G401 (cell line): ENCODE measurements at regions not wholly inside any gene's neighbourhood (a gene's known extent, or its start where the extent isn't known, plus 50 kb on each side); places are given as distances from the start of the nearest gene placed in this dataset.
A peak's percentile ranks its signal among the peaks of the same experiment; 100 is the strongest.
"Not testable (repeated sequence)": the region's sequence is repeated elsewhere in the genome, so short reads cannot be mapped to it uniquely, and the experiment has no call there.

Source experiments
- DNase-seq: peaks from one replicate; pipeline ENCODE4 v3.0.0-alpha.2; 2015; ENCODE audit warnings: low spot score
- in situ Hi-C: cut with HindIII; loops from 2 replicates; pipeline ENCODE4 v1.10.0; 2016; ENCODE audit warnings: low sequenced_read_pairs, mixed read lengths

DNA sequence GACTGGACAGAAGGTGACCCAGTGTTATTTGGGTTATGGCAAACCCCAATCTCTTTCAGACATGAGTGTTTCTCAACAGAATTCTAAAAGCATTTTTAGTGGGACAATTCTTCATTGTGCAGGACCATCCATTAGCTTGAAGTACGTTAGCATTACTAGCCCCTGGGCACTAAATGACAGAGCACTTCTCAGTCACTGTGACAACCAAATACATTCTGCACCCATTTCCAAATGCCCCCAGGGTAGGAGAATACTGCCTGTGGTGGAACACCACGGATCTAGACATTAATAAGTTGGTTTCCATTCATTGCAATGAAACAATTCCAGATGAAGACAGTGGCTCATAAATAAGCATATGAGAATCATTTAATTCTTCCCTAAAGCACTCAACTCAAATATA, 102.4 kb upstream of the FRMD4A start:
- DNase-seq: no peak
- in situ Hi-C loops: no loop called here

DNA sequence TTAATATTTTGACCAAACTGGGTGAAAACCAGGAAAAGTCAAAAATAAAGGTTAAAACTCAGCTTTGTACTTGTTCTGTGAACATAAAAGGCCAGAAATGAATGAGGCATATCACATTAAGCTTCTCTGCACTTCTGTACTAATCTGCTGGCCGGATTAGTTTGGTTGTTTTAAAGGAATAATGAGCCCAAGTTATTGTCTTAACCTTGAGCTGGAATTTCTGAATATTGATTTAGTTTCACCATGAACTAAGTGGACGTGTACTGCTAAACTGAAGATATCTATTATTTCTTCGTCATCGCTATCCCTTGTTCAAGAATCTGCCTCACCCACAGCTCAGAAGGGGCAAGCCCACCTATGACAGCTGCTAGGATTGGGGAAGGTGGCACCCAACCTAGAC, 101.1 kb upstream of the FRMD4A start:
- in situ Hi-C loops: no loop called here
- no peak for DNase-seq

DNA sequence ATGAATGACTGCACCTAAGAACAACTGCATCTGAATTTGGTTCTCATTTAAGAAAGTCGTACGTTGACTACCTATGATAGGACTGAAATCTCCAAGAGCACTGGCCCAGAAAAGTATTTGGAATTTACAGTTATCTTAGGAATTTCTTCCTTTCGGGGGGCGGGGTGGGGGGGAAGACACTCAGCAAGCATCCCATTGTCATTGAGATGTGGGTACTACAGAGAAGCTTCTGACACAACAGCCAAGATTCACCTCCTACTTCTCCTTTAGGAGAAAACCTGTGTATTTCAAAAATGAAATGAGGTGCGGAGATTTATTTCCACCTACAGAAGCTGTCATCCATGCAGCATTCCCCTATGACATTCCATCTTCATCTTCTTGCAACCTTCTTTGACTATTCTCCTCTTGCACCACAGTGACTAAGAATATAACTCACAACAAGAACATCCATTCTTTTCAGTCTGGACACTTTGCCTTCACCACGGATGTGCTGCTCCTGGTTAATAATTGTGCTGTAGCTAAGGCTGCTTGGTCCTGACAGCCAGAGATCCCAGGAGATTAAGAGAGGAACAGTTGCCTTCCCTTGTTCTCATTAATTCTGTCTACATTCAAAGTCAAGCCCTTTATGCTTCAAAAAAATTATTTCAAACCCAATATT, 98.4 kb upstream of the FRMD4A start:
- in situ Hi-C loops: no loop called here

DNA sequence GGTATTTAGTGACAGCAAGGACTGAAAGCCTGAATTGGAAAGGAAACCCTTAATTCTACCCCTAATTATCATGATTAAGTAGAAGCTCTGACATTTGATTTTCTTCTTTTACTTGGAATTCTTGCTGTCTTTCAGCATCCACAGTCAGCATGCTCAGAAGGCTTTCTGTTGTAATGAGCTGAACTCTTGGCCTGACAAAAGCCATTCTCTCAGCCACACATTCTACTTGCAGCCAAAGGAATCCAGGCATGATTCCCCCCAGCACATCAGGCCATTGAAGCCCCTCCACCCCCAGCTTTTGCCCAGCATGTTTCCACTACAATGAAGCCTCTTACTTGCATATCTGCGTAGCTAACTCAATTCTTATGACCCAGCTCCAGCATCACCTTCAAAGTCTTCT, 94.3 kb upstream of the FRMD4A start:
- in situ Hi-C loops: no loop called here
- peak; percentile 72 for DNase-seq

More for the DNA sequence above, 98.4 kb upstream of the FRMD4A start:
- DNase-seq: no peak

DNA sequence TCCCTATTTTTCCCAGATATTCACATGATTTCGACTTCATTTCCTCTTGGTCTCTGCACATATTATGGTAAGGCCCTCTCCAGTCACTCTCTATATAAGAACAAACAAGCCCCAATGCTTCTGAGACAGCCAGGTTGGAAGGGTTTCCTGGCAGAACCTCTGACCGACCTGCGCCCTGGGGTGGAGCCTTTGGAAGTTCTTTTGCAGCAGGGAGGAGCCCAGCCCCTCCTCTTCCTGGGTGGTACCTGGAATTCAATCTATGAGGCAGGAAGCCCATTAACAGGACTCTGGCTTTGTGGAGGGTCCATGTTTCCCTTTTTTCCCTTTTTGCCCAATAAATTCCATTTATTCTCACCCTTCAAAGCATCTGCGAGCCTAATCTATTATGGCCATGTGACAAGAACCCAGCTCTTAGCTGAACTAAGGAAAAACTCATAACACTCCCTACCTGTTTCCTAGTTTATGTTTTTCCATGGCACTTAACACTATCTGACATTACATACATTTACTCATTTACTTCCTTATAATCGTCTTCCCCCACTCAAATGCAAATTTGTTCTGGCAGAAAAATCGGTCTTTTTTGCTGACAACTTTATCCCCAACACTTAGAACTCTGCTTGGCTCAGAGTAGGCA, 92.5 kb upstream of the FRMD4A start:
- peak; percentile 71 for DNase-seq
- in situ Hi-C loops: no loop called here

DNA sequence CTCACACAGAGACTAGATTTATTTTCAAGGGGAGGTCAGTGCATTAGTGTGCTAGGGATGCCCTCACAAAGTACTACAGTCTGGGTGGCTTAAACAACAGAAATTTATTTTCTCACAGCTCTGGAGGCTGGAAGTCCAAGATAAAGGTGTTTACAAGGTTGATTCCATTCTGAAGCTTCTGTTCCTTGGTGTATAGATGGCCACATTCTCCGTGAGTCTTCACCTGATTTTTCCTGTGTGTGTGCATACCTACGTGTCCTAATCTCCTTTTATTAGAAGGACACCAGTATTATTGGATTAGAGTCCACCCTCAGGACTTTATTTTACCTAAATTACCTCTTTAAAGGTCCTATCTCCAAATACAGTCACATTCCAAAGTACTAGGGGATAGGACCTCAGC, 91.7 kb upstream of the FRMD4A start:
- in situ Hi-C loops: no loop called here
- DNase-seq: peak; percentile 70

DNA sequence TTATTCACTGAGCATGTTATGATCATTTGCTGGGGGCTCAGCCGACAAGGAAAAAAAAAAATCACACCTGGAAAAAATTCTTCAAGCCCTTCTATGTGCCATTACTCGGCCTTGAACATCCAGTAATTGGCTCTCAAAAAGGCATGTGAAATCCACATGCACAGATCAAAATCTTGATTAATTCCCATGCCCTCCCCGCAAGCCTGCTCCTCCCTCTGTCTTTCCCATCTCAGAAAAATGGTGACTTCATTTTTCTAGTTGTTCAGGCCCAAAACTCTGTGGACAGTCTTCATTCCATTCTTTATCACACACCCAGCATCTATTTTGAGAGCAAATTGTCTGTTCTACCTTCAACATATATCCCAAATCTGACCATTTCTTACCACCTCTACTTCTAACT, 91.2 kb upstream of the FRMD4A start:
- in situ Hi-C loops: no loop called here
- DNase-seq: peak; percentile 57

DNA sequence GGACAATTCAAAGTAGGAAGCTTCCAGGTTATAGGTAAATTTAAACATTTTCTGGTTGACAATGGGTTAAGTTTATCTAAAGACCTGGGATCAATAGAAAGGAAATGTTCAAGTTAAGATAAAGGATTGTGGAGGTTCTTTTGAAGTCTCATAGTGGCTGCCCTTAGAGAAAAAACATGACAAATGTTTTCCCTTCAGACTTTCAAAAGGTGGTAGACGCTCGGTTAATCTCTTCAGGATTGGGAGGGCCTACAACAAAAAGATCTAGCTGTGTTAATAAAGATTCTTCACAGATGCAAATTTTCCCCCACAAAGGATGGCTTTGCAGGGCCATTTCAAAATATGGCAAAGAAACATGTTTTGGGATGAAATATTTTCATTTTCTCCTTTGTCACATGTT, 86.6 kb upstream of the FRMD4A start:
- DNase-seq, in situ Hi-C loops: not testable (repeated sequence)

DNA sequence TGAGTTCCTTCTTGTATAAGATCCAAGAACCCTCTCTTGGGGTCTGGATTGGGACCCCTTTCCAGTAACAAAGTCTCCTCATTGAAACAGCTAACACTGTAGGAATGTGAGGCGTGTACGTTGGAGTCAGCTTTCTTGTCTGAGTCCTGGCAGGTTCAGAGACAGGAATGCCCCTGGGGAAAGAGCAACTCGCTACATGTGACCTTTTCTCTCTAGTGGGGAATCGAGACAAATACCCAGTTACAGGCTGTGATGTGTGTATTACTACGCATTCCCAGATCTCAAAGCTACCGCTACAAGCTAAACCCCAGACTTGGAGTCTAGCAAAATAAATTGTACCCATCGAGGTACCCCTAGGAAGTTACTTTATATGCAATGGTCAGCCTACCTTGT, 85.6 kb upstream of the FRMD4A start:
- peak; percentile 63 for DNase-seq
- in situ Hi-C loops: no loop called here

DNA sequence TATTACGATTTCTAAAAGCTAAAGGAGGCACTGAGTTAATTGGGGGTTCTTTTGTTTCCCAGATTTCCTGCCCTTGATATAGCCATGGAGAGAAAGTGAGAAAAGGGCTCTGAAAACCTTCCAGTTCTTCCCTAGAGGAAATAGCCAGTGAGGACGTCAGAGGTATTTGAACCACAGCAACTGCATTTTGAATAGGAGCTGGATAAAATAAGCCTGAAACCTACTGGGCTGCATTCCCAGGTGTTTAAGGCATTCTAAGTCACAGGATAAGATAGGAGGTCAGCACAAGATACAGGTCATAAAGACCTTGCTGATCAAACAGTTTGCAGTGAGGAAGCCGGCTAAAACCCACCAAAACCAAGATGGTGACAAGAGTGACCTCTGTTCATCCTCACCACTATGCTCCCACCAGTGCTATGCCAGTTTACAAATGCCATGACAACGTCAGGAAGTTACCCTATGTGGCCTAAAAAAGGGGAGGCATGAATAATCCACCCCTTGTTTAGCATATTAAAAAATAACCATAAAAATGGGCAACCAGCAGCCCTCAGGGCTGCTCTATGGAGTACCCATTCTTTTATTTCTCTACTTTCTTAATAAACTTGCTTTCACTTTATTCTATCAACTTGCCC, 85.1 kb upstream of the FRMD4A start:
- in situ Hi-C loops: no loop called here
- no peak for DNase-seq

DNA sequence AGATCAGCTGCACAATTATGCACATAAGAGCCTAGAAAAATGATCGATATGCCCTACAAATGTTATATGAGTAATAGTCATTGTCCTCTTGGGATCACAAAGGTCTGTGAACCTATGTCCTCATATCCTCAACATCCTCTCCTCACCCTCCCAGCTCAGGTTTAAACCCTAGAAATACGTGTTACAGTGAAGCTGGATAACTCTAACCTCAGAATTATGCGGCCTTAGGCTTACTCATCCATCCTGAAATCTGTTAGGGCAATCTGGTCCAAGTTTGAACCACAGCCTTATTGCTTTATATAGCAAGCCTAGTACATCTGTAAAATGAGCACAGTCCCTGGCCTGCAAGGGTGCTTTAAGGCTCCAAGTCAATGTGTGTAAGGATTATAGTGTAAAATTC, 84.2 kb upstream of the FRMD4A start:
- DNase-seq: no peak

DNA sequence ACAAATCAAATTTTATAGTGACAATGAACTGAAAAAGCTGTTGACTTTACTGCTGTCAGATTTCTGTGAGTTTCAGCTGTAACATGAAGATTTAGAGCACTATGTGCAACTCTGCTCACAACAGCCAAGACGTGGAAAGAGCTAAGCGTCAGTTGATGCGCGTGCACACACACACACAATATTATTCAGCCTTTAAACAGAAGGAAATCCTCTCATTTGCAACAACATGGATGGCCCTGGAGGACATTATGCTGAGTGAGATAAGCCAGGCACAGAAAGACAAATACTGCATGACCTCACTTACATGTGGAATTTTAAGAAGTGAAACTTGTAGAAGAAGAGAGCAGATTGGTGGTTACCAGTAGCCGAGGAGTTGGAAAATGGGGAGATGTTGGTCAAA, 82.8 kb upstream of the FRMD4A start:
- in situ Hi-C loops: no loop called here
- no peak for DNase-seq

More for the DNA sequence above, 84.2 kb upstream of the FRMD4A start:
- in situ Hi-C loops: no loop called here

DNA sequence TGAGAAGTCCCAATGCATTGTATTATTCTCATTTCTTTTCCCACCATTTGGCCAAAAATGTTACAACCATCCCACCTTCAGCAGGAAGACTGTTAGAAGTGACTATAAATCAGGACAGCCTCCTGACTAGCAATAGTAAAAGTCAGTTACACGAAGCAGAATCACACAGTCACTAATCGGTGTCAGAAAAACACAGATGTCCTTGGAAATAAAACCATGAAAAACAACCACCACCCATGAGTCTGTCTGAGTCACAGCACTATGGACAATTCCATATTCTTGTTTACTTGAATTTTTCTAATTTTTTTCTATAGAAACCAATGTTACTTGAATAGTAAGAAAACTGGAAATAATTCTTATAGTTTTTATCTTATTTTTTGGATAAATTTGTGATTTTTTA, 81.9 kb upstream of the FRMD4A start:
- in situ Hi-C loops: no loop called here
- no peak for DNase-seq

DNA sequence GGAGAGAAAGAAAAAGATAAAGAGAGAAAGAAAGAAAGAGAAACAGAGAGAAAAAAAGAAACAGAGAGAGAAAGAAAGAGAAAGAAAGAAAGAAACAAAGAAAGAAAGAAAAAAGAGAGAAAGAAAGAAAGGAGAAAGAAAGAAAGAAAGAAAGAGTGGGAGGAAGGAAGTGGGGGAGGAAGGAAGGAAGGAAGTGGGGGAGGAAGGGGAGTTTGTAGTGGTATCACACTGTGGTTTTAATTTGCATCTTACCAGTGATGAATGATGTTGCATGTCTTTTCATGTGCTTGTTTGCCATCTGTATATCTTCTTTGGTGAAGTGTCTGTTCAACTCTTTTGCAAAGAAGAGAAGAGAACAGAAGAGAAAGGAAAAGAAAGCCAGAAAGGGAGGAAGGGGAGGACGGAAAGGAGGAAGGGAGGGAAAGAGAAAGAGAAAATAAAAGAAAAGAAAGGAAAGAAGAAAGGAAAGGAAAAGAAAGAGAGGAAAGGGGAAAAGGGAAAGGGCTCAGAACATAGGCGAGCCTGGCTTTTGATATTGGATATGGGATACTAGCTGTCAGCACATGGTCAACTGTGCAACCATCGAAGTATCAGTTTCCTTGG, 79.2 kb upstream of the FRMD4A start:
- in situ Hi-C loops: no loop called here

DNA sequence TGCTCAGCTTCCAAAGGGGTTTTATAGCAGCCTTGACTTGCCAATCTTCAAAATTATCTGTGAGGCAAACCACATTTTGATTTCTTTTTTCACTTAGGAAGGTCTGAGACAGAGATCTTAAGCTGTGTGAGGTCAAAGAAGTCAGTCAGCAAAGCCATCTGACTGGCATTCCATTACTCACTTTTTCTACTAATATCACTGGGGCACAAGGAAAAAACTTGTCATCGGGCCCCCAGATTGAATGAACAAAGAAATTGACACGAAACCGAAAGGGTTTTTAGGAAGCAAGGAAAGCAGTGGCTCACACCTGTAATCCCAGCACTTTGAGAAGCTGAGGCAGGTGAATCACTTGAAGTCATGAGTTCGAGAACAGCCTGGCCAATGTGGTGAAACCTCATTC, 78.5 kb upstream of the FRMD4A start:
- in situ Hi-C loops: no loop called here
- no peak for DNase-seq

More for the DNA sequence above, 79.2 kb upstream of the FRMD4A start:
- DNase-seq: no peak

DNA sequence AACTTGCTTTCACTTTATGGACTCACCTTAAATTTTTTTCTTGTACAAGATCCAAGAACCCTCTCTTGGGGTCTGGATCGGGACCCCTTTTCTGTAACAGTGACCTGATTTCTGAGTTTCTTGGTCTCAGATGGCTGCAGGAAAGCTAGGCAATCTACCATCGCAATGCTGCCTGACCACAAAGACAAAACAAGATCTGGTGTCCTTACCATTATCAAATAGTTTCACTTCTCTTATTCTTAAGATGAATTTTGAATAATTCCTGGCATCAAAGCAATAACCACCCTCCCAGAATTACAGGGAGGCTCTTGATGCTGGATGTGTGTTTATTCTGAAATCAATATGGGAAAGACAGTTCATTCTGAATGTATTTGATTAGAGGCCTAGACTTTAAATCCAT, 77.4 kb upstream of the FRMD4A start:
- in situ Hi-C loops: no loop called here
- no peak for DNase-seq

DNA sequence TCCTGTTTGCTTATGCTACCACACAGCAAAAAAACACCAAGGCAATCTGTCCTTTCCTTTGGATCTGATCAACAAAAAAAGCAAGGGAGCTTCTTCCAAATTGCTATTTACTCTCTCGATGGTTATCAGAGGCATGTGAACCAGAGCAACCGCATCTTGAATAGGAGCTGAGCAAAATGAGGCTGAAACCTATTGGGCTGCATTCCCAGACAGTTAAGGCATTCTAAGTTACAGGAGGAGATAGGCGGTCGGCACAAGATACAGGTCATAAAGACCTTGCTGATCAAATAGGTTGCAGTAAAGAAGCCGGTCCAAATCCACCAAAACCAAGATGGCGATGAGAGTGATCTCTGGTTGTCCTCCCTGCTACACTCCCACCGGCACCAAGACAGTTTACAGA, 76.8 kb upstream of the FRMD4A start:
- in situ Hi-C loops: no loop called here
- no peak for DNase-seq

DNA sequence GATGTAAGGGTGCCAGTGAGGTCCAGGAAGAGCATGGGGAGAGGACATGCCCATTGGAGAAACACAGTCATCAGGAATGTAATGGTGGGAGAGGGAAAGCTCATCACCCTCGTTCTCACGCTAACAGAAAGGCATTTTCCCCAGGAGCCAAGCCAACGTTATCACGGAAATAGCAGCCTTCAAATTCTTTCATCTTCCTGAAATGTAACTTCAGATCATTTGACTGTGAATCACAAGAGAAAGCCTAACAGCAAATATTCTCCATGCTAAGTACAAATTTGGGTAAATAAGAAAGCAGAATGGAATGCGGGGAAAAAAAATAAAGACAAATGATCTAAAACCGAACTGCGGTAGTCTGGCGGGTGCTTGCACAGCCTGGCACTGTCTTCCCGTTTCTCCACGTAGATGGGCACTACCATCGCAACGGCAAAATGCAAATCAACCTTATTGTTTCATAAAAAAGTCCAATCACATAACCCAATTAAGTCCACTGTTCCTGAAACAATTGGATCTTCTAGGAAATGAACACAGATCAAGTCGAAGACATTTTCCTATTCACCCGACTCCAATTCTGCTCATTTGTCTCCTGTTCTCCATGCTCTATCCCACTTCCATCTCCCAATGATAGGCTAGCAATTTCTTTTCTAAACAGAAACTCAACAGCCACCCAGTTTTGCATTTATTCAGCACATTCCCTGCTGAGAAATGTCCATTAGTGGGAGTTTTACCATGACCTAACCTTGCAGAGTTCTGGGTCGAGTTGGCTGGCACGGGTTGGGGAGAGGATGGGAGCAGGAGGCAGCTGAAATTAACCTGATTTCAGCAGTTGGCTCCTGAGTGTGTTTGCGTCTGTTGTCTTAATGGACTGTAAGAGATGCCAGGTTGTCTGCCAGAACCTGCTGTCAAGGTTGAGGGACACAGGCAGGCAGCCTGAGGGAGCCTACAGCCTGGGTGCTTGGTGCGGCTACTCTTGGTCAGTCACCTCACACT, 74.6 kb upstream of the FRMD4A start:
- DNase-seq: peak; percentile 97
- in situ Hi-C loops: no loop called here

DNA sequence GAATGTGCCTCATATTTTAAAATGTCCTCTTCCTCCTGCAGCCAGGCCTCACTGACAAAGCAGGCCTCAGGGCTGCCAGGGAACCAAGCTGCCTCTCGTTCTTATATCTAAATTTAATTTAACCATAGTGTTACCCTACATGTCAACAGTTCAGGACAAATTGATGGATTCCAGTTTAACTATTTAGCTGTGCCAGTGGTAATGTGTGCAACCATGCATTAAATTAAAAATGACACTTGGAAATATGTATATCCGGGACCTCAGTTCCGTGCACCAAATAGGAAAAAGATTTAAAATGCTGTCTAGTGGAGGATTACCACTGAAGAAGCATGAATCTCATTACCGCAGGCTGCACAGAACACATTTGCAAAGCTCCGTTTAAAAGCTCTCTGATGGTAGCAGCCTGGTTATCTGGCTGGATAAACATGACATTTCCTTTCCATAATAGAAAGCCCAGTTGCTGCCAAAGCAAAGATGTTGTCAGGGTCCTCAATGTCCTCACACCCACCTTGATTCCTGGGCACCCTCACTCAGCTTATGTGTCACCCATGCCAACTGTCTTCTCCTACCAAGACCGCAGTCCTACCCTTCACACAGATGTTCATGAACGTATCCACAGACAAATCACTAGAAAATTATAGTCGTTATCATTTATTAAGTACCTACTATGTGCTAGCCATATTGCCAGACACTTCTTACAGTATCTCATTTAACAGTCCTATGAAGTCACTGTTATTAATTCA, 73.3 kb upstream of the FRMD4A start:
- in situ Hi-C loops: no loop called here
- peak; percentile 77 for DNase-seq
